ENCODE measurements at regions not wholly inside any gene's neighbourhood (a gene's known extent, or its start where the extent isn't known, plus 50 kb on each side); places are given as distances from the start of the nearest gene placed in this dataset.

- POLR2A ChIA-PET = no interaction called here
- H3K36me3 Mint-ChIP-seq (ENCODE audit: insufficient read depth, unreplicated experiment) = no peaks in the 10 kb centered on the region
- Histone ChIP-seq H3K9me3 (no peaks in the 10 kb centered on the region), H3K4me3 (ENCODE audit: low read depth, low read length) (no peak overlapping the region), H3K27me3 (replicated peaks; ENCODE audit: control insufficient read depth, insufficient read depth, low read length) (no peaks in the 10 kb centered on the region), H3K36me3 (ENCODE audit: control insufficient read depth, insufficient read depth, low read length) (no peaks in the 10 kb centered on the region), H3K4me1 (peaks cover 27% of the 10 kb centered on the region)
- no peak for TF ChIP-seq CTCF (IDR thresholded peaks at IDR 0.05; ENCODE audit: insufficient read depth in 1 of 2, low read depth in 1 of 2, low read length in 1 of 2, severe bottlenecking in 1 of 2, unreplicated experiment in 1 of 2)
- peaks cover 27% of the 10 kb centered on the region for H3K4me1 Mint-ChIP-seq (ENCODE audit: low read depth, unreplicated experiment)
- H3K27ac Mint-ChIP-seq (ENCODE audit: unreplicated experiment) = no peak overlapping the region
- no peak for DNase-seq
- no peaks in the 10 kb centered on the region for H3K9me3 Mint-ChIP-seq (ENCODE audit: unreplicated experiment)
- intact Hi-C loops (cut with micrococcal nuclease; ENCODE audit: unreplicated experiment) = no loop called here
- H3K27me3 Mint-ChIP-seq (ENCODE audit: insufficient read depth, unreplicated experiment) = no peaks in the 10 kb centered on the region
- CTCF ChIA-PET = no interaction called here
- no peak overlapping the region for H3K4me3 Mint-ChIP-seq (ENCODE audit: unreplicated experiment)
- BruUV-seq (replicated peaks) = no TSS peak
These were observed 660.0 kb downstream of the PTPRC start for GRCh38 chr1:199298825-199299224.

DNA sequence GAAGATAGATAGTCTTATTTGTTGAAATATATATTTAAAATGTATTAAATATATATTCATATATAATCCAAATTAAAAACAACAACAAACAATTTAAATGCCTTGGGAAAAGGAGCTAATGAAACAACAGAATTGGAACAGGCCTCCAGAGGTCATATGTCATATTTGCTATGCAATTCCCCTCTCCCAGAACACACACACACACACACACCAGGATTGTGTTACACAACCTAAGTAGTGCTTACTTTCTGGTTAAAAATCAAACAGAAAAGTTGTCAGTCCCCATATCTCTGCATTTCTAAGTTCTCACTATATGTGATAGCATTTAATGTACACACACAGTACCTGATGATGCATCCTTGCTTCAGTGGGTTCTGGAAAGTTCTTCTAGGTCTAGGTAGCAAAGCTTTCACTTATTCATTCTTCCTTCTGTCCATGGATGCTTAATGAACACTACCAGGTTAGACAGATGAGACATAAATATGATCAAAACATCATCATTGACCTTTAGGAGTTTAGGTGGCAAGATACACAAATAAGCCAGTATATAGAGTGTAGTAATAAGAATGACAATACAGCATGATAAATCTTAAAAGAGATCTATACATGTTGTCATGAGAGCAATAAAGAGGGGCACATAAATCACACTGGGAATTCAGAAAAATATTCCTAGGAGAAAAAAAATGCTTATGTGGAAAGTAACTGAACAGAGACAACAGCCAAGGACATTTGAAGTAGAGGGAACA, 662.8 kb downstream of the PTPRC start:
- TF ChIP-seq CTCF (IDR thresholded peaks at IDR 0.05; ENCODE audit: insufficient read depth in 1 of 2, low read depth in 1 of 2, low read length in 1 of 2, severe bottlenecking in 1 of 2, unreplicated experiment in 1 of 2) = no peak
- no peaks in the 10 kb centered on the region for H3K27me3 Mint-ChIP-seq (ENCODE audit: insufficient read depth, unreplicated experiment)
- peak; percentile 26 to 33 for DNase-seq
- no peaks in the 10 kb centered on the region for H3K9me3 Mint-ChIP-seq (ENCODE audit: unreplicated experiment)
- peaks cover 27% of the 10 kb centered on the region for H3K4me1 Mint-ChIP-seq (ENCODE audit: low read depth, unreplicated experiment)
- no peak overlapping the region for H3K4me3 ChIP-seq (ENCODE audit: low read depth, low read length)
- no peaks in the 10 kb centered on the region for H3K9me3 ChIP-seq
- POLR2A ChIA-PET = no interaction called here
- H3K36me3 ChIP-seq (ENCODE audit: control insufficient read depth, insufficient read depth, low read length) = no peaks in the 10 kb centered on the region
- intact Hi-C loops (cut with micrococcal nuclease; ENCODE audit: unreplicated experiment) = no loop called here
- no peak overlapping the region for H3K27ac Mint-ChIP-seq (ENCODE audit: unreplicated experiment)
- H3K4me1 ChIP-seq = peaks cover 27% of the 10 kb centered on the region
- CTCF ChIA-PET = interaction anchor here (0.7 kb wide), 1 partner anchor 9 kb away, joined by 3 read pairs; no protein-coding TSS in a partner anchor
- no peaks in the 10 kb centered on the region for H3K27me3 ChIP-seq (replicated peaks; ENCODE audit: control insufficient read depth, insufficient read depth, low read length)
- no peaks in the 10 kb centered on the region for H3K36me3 Mint-ChIP-seq (ENCODE audit: insufficient read depth, unreplicated experiment)
- no peak overlapping the region for H3K4me3 Mint-ChIP-seq (ENCODE audit: unreplicated experiment)
- BruUV-seq (replicated peaks) = no TSS peak

DNA sequence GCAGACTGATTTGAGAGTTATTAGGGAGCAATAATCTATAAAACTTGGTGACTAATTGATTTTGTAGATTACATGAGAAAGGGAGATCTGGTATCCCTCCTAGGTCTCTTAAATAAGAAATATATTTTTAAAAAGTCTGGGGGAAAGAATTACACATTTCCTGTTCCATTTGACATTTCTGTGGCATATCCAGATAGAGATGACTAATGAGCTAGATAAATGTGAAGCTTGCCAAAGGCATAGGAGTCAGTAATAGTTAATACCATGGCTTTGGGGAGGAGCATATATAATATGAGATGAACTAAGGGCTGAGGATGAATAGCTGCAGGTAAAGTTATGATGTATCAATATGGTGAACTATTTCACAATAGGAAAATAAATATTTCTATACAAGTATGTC, 663.7 kb downstream of the PTPRC start:
- no peaks in the 10 kb centered on the region for H3K36me3 ChIP-seq (ENCODE audit: control insufficient read depth, insufficient read depth, low read length)
- H3K4me3 ChIP-seq (ENCODE audit: low read depth, low read length) = no peak overlapping the region
- ChIA-PET POLR2A (no interaction called here), CTCF (no interaction called here)
- H3K27me3 Mint-ChIP-seq (ENCODE audit: insufficient read depth, unreplicated experiment) = no peaks in the 10 kb centered on the region
- DNase-seq = no peak
- no peaks in the 10 kb centered on the region for H3K9me3 ChIP-seq
- no peak overlapping the region for H3K27ac Mint-ChIP-seq (ENCODE audit: unreplicated experiment)
- no peaks in the 10 kb centered on the region for H3K27me3 ChIP-seq (replicated peaks; ENCODE audit: control insufficient read depth, insufficient read depth, low read length)
- H3K36me3 Mint-ChIP-seq (ENCODE audit: insufficient read depth, unreplicated experiment) = no peaks in the 10 kb centered on the region
- H3K4me3 Mint-ChIP-seq (ENCODE audit: unreplicated experiment) = no peak overlapping the region
- peaks cover 22% of the 10 kb centered on the region for H3K4me1 ChIP-seq
- intact Hi-C loops (cut with micrococcal nuclease; ENCODE audit: unreplicated experiment) = no loop called here
- BruUV-seq (replicated peaks) = no TSS peak
- H3K9me3 Mint-ChIP-seq (ENCODE audit: unreplicated experiment) = no peaks in the 10 kb centered on the region
- peaks cover 24% of the 10 kb centered on the region for H3K4me1 Mint-ChIP-seq (ENCODE audit: low read depth, unreplicated experiment)
- TF ChIP-seq CTCF (IDR thresholded peaks at IDR 0.05; ENCODE audit: insufficient read depth in 1 of 2, low read depth in 1 of 2, low read length in 1 of 2, severe bottlenecking in 1 of 2, unreplicated experiment in 1 of 2) = no peak

Measured in Caco-2 (cell line).